Effector memory CD8-positive, alpha-beta T cell (primary cell): ENCODE measurements at regions not wholly inside any gene's neighbourhood (a gene's known extent, or its start where the extent isn't known, plus 50 kb on each side); places are given as distances from the start of the nearest gene placed in this dataset.
"Not testable (repeated sequence)": the region's sequence is repeated elsewhere in the genome, so short reads cannot be mapped to it uniquely, and the experiment has no call there.

ENCODE experiments used
- ATAC-seq: fragments of 150-1000 bp; cut with Tn5 transposase; replicated peaks from 2 replicates; pipeline ENCODE4 v1.10.0; 2021; ENCODE audit warnings: mild to moderate bottlenecking, moderate library complexity
- DNase-seq, 3 experiments: peaks; one replicate each; pipeline ENCODE4 v3.0.0; 2021
- H3K27ac Mint-ChIP-seq, 2 donors: one replicate each; pipeline ENCODE4 v1.8.0; 2022; ENCODE audit warnings: mild to moderate bottlenecking in 2 of 2, mixed read lengths in 2 of 2, moderate library complexity in 2 of 2
- H3K27me3 Mint-ChIP-seq, 2 donors: one replicate each; pipeline ENCODE4 v1.8.0; 2022; ENCODE audit warnings: mixed read lengths in 2 of 2
- H3K36me3 Mint-ChIP-seq: one replicate; pipeline ENCODE4 v1.8.0; 2022; ENCODE audit warnings: mild to moderate bottlenecking, moderate library complexity, mixed read lengths; ENCODE audit not compliant: insufficient read depth
- H3K4me1 Mint-ChIP-seq, 2 donors: one replicate each; pipeline ENCODE4 v1.8.0; 2022; ENCODE audit warnings: low read depth in 2 of 2, mixed read lengths in 2 of 2
- H3K4me3 Mint-ChIP-seq, 2 donors: one replicate each; pipeline ENCODE4 v1.8.0; 2022; ENCODE audit warnings: mild to moderate bottlenecking in 2 of 2, mixed read lengths in 2 of 2, moderate library complexity in 2 of 2
- H3K9me3 Mint-ChIP-seq, 2 donors: one replicate each; pipeline ENCODE4 v1.8.0; 2022; ENCODE audit warnings: mixed read lengths in 2 of 2

DNA sequence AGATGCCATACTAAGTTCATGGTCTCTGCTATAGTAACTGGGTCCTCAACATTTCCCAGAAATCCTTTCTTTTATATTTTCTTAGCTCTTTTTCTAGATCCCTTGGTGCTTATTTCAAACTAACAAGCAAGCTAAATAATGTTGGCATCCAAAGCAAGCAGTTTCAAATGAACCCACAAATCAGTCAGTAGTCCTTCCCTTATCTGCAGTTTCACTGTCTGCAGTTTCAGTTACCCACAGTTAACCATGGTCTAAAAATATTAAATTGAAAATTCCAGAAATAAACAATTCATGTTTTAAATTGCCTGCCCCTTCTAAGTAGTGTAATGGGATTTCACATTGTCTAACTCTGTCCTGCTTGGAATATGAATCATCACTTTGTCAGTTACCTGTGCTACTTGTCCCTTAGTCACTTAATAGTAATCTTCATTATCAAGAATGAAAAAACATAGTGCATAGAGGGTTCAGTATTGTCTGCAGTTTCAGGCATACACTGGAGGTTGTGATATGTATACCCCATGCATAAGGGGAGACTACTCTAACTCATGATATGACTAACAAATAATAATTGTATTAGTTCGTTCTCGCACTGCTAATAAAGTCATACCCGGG, 633.7 kb downstream of the MECOM start:
- H3K27ac Mint-ChIP-seq, result no peak overlapping the region
- H3K36me3 Mint-ChIP-seq, result no peaks in the 10 kb centered on the region
- peaks cover 0 to 2% of the 10 kb centered on the region in 2 donors for H3K9me3 Mint-ChIP-seq
- no peaks in the 10 kb centered on the region for H3K4me1 Mint-ChIP-seq
- no peaks in the 10 kb centered on the region for H3K27me3 Mint-ChIP-seq
- ATAC-seq (no peak), DNase-seq (no peak)
- no peak overlapping the region for H3K4me3 Mint-ChIP-seq

DNA sequence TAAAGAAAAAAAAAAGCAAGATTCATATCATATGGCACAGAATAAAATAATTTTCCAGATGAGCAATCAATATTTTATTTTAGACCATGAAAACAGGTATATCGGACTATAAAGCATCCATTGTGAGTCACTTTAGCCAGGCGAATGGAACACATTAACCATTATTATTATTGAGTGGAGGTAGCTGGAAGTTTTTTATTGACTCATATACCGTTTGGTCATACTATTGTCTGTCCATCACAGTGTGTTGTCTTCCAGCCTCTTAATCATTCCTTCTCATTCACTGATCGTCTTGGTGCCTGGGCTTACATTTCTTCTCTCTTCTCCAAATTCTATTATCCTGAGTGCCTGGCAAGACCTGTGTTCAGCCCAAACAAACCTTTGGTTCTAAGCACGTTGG, 634.8 kb downstream of the MECOM start:
- no peaks in the 10 kb centered on the region for H3K27me3 Mint-ChIP-seq
- H3K27ac Mint-ChIP-seq, result no peak overlapping the region
- no peak for ATAC-seq
- H3K4me1 Mint-ChIP-seq, result no peaks in the 10 kb centered on the region
- no peak overlapping the region for H3K4me3 Mint-ChIP-seq
- no peaks in the 10 kb centered on the region for H3K36me3 Mint-ChIP-seq
- H3K9me3 Mint-ChIP-seq, result peaks cover 0 to 2% of the 10 kb centered on the region in 2 donors
- no peak for DNase-seq

DNA sequence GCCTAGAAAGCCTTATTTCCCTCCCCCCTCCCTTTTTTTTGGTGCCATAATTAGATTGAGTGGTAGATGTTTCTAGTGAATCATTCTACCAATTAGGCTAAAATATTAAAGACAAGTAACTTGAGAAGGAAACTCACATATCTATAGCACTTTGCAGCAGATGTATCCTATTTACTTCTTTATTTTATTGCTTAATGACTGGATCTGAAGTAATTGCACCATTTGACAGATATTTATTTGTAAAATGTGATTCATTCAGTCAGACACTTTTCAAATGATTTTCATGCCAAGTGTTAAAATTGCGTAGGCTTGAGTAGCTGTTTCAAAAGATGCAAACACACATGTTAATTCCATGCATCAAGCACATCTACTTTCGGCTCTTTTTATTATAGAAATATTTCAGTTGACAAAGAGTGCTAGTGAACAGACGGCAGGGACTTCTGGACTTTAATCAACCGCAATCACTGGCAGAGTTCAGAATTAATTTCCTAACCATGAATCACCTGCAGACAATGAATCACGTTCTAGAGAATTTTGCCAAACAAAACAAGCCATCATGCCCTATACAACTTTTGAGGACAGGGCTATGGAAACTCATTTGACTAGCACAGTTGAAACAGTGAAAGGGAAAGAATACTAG, 636.8 kb downstream of the MECOM start:
- Mint-ChIP-seq H3K4me3 (no peak overlapping the region), H3K9me3 (no peaks in the 10 kb centered on the region), H3K36me3 (no peaks in the 10 kb centered on the region), H3K27ac (no peak overlapping the region), H3K27me3 (no peaks in the 10 kb centered on the region), H3K4me1 (no peaks in the 10 kb centered on the region)
- DNase-seq (no peak), ATAC-seq (no peak)

DNA sequence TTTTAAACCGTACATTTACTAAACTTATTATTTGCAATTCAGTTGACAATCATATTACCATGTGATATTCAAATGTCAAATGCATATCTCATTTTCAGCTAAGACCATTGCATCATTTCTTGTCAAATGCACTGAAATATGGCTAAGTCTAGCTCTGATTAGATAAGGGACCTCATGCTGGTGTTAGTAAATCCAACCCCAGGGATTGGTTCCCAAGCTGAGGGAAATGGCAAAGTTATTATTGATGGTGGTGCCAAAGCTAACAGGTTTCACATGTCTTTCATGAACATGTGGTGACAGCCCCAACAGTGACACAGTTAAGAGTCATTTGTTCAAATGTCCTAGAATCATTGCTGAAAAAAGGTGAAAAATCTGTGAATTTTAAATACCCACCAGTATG, 641.1 kb downstream of the MECOM start:
- no peaks in the 10 kb centered on the region for H3K27me3 Mint-ChIP-seq
- no peak for DNase-seq
- H3K9me3 Mint-ChIP-seq, result no peaks in the 10 kb centered on the region
- no peak overlapping the region for H3K27ac Mint-ChIP-seq
- no peaks in the 10 kb centered on the region for H3K4me1 Mint-ChIP-seq
- no peak for ATAC-seq
- no peaks in the 10 kb centered on the region for H3K36me3 Mint-ChIP-seq
- no peak overlapping the region for H3K4me3 Mint-ChIP-seq

DNA sequence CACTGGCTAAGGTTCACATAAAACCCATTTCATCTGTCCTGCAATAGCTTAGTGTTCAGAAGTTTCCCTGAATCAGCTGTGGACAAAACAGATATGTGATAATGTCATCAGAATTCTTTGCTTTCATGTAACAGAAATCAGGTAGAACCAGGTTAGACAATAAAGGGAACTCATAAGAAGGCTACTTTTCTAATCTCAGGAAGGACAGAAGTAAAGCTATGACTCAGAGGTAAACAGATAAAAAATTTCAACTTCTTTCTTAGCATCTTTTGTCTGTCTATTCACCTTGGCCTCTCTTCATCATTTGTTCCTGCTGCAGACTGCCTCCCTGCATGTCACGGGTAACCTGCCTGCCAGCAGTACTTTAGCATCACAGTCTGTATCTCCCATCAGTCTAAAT, 643.1 kb downstream of the MECOM start:
- no peaks in the 10 kb centered on the region for H3K36me3 Mint-ChIP-seq
- no peaks in the 10 kb centered on the region for H3K4me1 Mint-ChIP-seq

DNA sequence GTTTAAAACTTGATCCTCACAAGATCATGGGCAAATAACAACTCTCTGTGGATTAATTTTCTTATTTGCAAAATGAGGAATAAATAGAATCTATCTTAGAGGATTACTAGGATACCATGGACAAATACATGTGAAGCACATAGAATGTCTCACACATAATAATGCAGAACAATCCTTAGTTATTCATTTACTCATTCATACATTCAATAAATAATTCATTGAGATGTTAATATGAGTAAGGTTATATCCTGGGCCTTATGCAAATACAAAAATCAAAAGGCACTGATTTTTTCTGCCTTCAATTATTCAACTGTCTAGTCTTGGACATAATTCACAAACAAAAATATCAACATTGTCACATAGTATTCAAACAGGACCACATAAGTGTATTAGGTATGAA, 654.1 kb downstream of the MECOM start:
- H3K27ac Mint-ChIP-seq, result no peak overlapping the region
- no peaks in the 10 kb centered on the region for H3K4me1 Mint-ChIP-seq
- no peak overlapping the region for H3K4me3 Mint-ChIP-seq
- no peaks in the 10 kb centered on the region for H3K36me3 Mint-ChIP-seq
- ATAC-seq, result no peak
- DNase-seq, result no peak
- H3K27me3 Mint-ChIP-seq, result no peaks in the 10 kb centered on the region
- H3K9me3 Mint-ChIP-seq, result peaks cover 6% of the 10 kb centered on the region in 2 donors

More for the DNA sequence above, 643.1 kb downstream of the MECOM start:
- no peaks in the 10 kb centered on the region for H3K27me3 Mint-ChIP-seq
- H3K27ac Mint-ChIP-seq, result no peak overlapping the region
- H3K9me3 Mint-ChIP-seq, result no peaks in the 10 kb centered on the region
- ATAC-seq, result no peak
- no peak for DNase-seq
- no peak overlapping the region for H3K4me3 Mint-ChIP-seq

DNA sequence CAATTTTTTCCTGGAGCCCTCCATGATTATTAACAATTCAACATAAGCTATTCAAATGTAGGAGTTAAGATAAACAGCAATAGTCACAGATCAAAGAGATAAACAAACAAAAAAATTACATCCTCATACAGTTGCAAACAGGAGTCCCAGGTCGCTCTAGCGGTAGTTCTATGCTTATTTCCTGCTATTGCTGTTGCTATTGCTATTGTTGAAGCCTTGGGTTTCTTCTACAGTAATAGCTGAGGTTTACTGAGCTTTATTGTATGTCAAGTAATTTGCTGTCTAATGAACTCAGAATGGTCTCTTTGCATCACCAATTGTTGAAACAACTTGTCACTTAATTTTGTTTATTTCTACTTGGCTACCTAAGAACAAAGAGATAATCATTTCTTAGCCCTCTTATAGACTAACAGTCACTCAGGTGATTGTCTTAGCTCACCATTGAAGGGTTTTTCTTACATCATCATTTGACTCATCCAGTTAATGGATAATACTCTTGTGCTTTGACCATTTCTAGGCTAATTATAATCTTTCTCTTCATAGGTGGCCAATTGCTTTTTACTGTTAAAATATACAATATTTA, 654.6 kb downstream of the MECOM start:
- Mint-ChIP-seq H3K36me3 (no peaks in the 10 kb centered on the region), H3K27me3 (no peaks in the 10 kb centered on the region), H3K27ac (no peak overlapping the region), H3K9me3 (peaks cover 6% of the 10 kb centered on the region in 2 donors), H3K4me1 (no peaks in the 10 kb centered on the region), H3K4me3 (no peak overlapping the region)
- ATAC-seq, result no peak
- no peak for DNase-seq

DNA sequence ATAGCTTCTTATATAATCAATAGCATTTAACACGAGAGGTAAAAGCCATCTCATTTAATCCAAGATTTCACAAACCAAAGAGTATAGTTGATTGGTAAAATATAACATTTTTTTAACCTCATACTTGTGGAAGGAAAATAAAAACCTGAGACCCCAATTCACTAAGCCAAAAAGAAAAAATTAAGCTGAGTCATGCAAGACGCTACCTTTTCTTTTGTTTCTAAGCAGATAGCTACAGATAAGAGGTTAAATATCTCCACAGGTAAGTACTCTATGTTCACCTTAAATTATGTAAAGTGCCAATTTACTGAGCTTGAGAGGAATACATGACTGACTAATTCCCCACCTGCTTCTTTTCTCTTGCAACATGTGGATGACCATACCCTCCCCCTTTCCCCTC, 656.4 kb downstream of the MECOM start:
- ATAC-seq (no peak), DNase-seq (no peak)
- Mint-ChIP-seq H3K4me3 (no peak overlapping the region), H3K9me3 (peaks cover 6 to 20% of the 10 kb centered on the region in 2 donors), H3K4me1 (no peaks in the 10 kb centered on the region), H3K27me3 (no peaks in the 10 kb centered on the region), H3K27ac (no peak overlapping the region), H3K36me3 (no peaks in the 10 kb centered on the region)

DNA sequence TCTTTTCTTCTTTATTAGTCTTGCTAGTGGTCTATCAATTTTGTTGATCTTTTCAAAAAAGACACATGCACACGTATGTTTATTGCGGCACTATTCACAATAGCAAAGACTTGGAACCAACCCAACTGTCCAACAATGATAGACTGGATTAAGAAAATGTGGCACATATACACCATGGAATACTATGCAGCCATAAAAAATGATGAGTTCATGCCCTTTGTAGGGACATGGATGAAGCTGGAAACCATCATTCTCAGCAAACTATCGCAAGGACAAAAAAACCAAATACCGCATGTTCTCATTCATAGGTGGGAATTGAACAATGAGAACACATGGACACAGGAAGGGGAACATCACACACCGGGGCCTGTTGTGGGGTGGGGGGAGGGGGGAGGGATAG, 657.1 kb downstream of the MECOM start:
- not testable (repeated sequence) for H3K27ac Mint-ChIP-seq, ATAC-seq, H3K4me1 Mint-ChIP-seq, DNase-seq, H3K4me3 Mint-ChIP-seq, H3K27me3 Mint-ChIP-seq, H3K36me3 Mint-ChIP-seq
- peaks cover 9 to 20% of the 10 kb centered on the region in 2 donors for H3K9me3 Mint-ChIP-seq

DNA sequence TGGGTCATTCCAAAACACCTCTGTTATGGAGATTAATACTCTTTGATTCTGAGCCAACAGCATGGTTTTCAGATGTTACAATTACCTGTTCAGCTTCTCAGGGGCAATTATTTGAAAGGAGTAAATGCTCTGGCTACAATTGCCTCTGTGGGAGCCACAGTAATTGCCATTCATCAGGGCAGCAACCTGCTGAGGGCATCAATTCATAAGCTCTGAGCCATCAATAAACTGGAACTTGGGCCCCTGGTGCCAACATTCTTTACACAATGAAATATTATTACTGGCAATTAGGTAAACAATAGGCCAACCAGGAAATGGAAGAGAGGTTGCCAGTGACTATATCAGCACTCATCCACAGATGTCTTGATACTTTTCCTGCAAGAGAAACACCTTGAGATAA, 660.8 kb downstream of the MECOM start:
- ATAC-seq (no peak), DNase-seq (no peak)
- Mint-ChIP-seq H3K4me1 (no peaks in the 10 kb centered on the region), H3K9me3 (peaks cover 13 to 14% of the 10 kb centered on the region in 2 donors), H3K4me3 (no peak overlapping the region), H3K27me3 (no peaks in the 10 kb centered on the region), H3K27ac (no peak overlapping the region), H3K36me3 (no peaks in the 10 kb centered on the region)

DNA sequence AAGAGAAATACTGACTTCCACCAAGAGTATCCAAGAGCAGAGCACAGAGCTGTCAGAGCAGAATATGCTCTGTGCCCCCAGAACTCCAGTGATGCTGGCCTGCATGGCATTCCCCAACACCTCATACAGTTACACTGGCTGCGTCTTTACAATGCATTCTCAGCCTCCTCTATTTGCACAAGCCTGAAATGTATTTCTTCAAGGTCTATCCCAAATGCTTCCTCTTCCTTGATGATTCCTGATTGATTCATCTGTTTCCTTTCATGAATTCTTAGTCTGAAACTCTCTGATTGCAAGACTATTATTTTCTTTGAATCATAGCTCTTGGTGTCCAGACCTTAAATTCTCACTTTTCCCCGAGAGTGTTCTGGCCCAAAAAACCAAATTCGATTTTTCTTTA, 664.7 kb downstream of the MECOM start:
- Mint-ChIP-seq H3K27ac (no peak overlapping the region), H3K9me3 (peaks cover 10 to 14% of the 10 kb centered on the region in 2 donors), H3K27me3 (no peaks in the 10 kb centered on the region), H3K4me1 (no peaks in the 10 kb centered on the region), H3K4me3 (no peak overlapping the region), H3K36me3 (no peaks in the 10 kb centered on the region)
- ATAC-seq, result no peak
- no peak for DNase-seq

DNA sequence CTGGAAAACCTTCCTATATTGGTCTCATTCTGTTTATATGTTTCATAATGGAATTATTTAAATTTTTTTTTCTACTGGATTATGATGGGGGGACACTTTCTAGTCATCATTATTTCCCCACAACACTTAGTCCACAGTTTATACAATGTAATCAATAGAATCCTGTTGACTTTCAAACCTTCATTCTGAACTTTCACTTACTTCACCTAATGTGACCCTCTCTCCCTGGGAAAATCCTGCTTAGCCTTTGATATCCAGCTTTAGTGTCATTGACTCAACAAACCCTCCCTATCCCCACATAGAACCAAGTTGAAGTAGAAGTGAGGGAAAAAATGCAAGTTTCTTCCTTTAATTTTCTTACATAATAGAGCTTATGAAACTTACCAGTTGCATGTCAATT, 666.0 kb downstream of the MECOM start:
- Mint-ChIP-seq H3K4me1 (no peaks in the 10 kb centered on the region), H3K9me3 (peaks cover 3 to 11% of the 10 kb centered on the region in 2 donors), H3K4me3 (no peak overlapping the region), H3K36me3 (no peaks in the 10 kb centered on the region), H3K27me3 (no peaks in the 10 kb centered on the region), H3K27ac (no peak overlapping the region)
- no peak for ATAC-seq
- no peak for DNase-seq

DNA sequence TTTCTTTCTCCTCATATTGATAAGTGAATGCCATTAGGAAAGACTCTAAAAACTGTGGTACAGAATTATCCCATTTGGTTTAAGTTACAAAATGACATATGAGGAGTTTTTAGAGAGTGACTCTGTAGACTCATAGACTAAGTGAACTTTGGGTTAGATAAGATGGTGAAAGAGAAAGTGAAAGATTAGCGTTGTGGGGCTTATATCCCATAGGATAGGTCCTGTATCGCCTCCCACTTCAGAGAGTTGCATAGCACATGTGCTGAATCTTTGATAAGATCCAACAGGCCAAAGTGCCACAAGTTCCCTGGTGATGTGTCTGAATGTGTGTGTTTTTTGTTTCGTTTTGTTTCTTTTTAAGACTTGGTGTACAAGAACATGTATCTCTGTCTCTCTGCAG, 666.9 kb downstream of the MECOM start:
- no peaks in the 10 kb centered on the region for H3K36me3 Mint-ChIP-seq
- no peak overlapping the region for H3K4me3 Mint-ChIP-seq
- peaks cover 7 to 8% of the 10 kb centered on the region in 2 donors for H3K9me3 Mint-ChIP-seq
- ATAC-seq, result no peak
- DNase-seq, result no peak
- H3K27me3 Mint-ChIP-seq, result no peaks in the 10 kb centered on the region
- H3K27ac Mint-ChIP-seq, result no peak overlapping the region
- H3K4me1 Mint-ChIP-seq, result no peaks in the 10 kb centered on the region

DNA sequence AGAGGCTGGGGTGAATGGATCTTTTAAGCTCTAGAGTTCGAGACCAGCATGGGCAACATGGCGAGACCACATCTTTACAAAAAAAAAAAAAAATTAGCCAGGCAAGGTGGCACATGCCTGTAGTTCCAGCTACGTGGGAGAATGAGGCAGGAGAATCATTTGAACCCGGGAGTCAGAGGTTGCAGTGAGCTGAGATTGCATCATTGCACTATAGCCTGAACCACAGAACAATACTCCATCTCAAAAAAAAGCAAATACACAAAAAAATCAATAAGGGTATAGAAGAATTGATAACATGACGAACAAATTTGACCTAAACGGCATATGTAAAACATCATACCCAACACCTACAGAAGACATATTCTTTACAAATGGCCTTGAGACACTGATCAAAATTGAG, 668.4 kb downstream of the MECOM start:
- Mint-ChIP-seq H3K9me3 (peaks cover 7 to 8% of the 10 kb centered on the region in 2 donors), H3K27me3 (no peaks in the 10 kb centered on the region), H3K36me3 (no peaks in the 10 kb centered on the region), H3K27ac (no peak overlapping the region), H3K4me3 (no peak overlapping the region), H3K4me1 (no peaks in the 10 kb centered on the region)
- no peak for ATAC-seq
- no peak for DNase-seq
